ENCODE measurements at regions not wholly inside any gene's neighbourhood (a gene's known extent, or its start where the extent isn't known, plus 50 kb on each side); places are given as distances from the start of the nearest gene placed in this dataset.
A peak's percentile ranks its signal among the peaks of the same experiment; 100 is the strongest.
"Not testable (repeated sequence)": the region's sequence is repeated elsewhere in the genome, so short reads cannot be mapped to it uniquely, and the experiment has no call there.

DNA sequence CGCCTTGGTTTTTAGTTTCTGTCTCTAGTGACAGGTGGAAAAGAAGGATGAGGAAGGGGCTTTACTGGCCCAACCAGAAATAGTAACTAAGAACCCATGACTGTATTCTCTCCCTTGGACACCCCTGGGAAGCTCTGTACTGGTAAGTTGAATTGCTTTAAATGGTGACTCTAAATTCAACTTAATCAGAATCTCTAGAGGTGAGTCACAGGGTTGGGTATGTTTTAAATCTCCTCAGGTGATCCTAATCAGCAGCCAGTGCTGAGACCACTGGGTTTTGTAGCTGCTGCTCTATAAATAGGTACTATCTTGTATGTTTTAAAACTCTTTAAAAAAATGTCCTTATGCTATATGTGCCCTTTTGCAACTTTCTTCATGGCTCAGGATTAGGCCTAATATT lies 314.0 kb upstream of the ECI2 start:
- ATAC-seq: no peak

DNA sequence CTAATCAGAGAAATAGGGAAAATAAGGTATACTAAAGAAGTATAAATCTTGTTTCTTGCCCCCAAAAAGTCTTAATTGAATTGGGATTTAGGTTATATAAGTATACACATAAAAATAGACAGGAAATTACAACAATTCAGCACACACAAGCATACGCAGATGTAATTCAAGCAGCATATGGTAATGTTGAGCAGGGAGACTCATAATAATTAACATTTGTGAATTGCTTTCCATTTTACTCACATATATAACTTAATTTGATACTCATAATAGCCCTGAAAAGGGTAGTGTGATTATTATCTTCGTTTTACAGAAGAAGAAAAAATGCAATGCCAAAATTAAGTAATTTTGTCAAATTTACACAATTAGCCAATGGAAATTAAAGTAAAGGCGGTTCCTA lies 313.5 kb upstream of the ECI2 start:
- no peak for ATAC-seq

DNA sequence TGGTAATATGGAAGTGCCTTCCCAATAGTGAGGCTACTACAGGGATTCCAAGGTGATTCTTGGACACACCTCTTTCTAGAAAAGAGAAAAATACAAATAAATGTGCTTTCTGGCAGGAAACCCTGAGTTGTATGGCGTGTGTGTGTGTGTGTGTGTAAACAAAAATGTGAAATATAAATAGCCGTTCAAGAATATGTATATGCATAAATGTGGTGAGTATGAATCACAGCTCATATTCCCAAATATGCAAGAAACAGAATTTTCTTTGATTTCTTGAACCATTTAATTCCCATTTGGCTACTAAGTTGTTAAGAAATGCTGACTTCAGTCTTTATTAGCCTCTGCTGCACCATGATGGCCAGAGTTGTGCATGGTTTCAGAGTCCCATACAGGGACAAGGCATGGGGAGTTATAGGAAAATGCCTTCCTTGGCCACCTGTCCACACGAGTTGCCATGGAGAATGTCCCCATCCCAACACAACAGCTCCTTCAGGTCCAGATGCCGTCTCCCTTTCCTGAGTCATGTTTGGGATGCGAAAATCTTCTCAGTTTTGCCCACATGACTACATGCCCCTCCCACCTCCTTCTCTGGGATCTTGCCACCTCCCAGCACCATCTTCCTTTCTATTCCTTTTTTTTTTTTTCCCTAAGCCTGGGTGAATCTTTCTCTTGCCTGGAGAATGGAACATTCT lies 312.4 kb upstream of the ECI2 start:
- ATAC-seq: no peak

DNA sequence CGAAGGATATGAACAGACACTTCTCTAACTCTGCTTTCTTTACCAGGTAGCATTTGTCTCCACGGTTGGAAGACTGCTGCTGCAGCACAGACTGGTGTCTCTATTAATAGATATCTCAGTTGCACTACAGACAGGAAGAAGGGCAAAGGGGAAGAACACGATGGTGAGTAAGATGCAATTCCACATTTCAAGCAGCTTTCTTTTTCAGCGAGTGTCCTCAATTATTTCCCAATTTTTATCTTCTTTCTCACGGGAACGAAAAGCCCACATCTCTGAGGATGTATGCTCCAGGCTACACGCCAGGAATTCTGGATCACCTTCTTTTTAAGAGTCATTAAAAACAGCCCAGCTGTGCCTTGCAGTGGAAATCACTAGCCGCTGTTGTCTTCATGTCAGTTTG lies 311.6 kb upstream of the ECI2 start:
- ATAC-seq: no peak

DNA sequence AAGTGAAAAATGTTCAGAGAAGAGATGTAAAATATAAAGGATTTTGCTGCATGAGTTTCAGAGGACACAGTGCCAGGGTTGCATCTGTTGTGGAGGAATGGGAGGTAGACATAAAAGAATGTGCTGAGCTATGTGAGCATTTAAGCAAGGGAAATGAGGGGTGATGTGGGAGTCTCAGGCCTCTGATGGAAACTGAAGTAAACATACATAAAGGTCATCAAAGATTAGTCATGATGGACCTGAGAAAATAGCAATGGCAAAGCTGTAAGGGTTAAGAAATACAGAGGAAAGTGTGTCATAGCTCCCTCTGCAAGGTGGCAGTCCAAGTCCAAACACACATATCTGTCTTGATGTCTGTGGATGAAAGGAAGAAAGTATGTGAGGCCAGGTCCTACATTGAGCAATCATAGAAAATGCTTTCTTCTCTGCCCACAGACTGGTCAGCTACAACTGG lies 306.6 kb upstream of the ECI2 start:
- no peak for ATAC-seq

DNA sequence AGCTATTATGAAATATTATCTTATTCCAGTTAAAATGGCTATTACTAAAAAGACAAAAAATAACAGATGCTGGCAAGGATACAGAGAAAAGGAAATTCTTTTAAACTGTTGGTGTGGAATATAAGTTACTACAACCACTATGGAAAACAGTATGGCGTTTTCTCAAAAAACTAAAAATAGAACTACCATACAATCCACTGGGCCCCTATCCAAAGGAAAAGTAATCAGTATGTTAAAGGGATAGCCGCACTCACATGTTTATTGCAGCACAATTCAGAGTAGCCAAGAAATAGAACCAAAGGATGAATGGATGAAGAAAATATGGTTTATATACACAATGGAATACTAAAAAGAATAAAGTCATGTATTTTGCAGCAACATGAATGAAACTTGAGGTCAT lies 303.8 kb upstream of the ECI2 start:
- ATAC-seq: no peak

DNA sequence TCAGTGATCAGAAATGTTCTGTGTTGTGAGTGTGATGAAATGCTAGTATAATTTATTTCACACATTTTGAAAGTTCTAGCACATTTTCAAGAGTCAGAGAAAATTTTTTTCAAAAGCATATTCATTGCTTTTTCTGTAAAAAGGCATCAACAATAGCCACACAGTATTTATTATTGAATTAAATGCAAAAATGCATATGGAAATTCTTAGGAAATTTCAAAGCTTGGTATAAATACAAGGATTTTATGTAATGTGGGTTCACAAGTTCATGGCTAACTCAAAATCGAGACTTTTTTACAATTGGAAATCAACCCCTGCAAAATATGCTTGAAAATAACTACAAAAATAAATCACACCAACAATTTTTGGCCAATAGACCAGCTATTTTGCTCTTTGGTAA lies 302.0 kb upstream of the ECI2 start:
- no peak for ATAC-seq

DNA sequence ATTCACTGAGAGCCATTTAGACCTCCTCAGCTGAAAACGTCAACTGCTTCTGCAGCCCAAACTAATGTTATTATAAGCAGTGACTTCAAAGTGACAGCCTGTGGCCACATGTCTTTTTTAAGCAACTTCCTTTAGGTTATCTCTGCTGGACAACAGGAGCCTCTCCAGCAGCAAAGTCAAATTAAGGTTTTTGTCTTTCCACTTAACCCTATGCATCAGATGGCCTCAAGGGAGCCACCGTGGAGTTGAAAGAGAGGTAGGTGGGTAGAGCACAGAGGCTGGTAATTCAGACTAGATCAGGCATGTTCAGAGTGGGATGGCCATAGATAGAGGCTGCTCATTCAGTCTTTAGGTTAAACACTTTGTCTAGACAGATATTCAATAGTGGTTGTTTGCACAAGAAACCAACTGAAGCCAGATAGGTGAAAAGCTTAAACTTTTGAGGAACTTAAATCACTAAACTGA lies 300.6 kb upstream of the ECI2 start:
- peak; percentile 51 for ATAC-seq

DNA sequence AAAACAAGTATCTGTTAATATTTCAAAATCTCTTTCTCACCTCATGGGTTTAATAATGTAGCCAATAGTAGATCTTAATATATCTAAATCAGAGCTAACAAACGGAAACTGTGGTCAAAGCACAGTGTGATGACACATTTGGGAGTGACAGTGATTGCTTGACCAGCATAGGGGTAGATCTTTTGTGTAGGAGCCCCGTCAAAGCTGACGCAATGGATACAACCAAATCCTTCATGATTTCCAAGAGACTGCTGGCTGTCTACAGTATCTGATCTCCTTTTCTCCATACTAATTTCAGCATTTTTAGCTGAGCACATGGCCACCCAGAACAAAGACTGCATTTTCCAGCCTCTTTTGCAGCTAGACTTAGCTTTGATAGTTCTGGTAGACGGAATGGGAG lies 299.3 kb upstream of the ECI2 start:
- no peak for ATAC-seq

DNA sequence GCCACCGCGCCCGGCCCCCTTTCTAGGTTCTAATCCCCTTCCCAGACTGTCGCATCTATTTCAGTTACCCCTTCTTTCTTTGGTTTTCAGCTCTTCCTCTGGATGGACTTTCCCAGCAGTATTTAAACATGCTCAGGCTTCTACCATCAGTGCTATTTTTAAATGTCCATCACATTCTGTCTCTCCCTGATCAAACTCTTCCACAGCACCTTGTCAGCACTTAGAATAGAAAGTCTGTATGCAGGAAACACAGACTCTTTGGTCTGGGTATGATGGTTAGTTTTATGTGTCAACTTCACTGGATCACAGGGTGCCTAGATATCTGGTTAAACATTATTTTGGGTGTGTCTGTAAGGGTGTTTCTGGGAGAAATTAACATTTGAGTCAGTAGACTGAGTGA lies 297.8 kb upstream of the ECI2 start:
- no peak for ATAC-seq

DNA sequence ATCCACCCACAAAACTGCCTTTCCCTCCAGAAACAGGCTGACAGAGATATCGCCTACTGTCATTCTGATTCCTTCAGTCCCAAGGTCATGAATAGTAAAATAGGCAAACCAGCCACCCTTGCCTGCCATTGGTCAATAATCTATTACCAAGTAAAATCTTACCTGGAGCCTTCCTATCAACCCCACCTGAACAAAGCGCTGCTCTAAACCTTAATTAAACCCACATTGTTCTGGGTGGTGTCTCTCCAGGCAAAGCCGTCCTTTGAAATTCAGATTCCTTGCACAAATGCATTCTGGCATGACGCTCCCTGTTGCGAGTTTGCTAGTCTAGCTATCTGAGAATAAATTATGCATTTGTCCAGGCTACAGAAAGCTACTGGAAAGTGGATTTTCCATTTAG lies 291.6 kb upstream of the ECI2 start:
- ATAC-seq: no peak

DNA sequence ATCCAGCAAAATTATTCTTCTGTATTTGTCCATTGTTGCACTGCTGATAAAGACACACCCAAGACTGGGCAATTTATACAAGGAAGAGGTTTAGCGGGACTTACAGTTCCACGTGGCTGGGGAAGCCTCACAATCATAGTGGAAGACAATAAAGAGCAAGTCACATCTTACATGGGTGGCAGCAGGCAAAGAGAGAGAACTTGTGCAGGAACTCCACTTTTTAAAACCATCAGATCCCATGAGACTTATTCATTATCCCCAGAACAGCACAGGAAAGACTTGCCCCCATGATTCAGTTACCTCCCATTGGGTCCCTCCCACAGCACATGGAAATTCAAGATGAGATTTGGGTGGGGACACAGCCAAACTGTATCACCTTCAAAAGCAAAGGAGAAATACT lies 286.5 kb upstream of the ECI2 start:
- ATAC-seq: no peak

DNA sequence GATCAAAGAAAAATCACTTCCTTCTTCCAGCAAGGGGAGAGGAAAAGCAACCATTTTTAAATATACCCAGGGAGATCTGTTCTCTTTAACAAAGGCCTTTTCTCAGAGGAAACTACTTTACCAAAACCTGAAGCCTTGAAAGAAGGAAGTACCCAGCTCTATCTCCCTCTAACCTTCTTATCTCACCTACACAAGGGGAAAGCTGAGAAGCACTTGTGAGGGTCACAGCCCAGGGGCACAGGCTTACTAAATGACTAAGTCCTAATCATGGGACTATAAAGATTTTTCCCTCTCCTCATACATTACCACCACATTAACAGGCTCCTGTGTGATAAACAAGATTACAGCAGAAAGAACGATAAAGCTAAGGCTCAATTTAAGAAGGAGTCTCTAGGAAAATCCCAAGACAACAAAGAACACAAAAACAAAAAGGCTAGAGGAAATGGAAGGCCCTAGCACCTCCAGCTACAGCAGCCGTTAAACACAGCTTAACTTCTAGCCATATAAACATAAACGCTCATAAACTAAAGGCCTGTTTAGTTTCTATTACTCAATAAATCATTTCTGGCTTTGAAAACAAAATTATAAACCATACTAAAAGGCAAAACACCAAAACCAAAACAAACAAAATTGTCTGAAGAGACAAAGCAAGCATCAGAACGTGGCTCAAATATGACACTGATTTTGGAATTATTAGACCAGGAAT lies 284.9 kb upstream of the ECI2 start:
- no peak for ATAC-seq

DNA sequence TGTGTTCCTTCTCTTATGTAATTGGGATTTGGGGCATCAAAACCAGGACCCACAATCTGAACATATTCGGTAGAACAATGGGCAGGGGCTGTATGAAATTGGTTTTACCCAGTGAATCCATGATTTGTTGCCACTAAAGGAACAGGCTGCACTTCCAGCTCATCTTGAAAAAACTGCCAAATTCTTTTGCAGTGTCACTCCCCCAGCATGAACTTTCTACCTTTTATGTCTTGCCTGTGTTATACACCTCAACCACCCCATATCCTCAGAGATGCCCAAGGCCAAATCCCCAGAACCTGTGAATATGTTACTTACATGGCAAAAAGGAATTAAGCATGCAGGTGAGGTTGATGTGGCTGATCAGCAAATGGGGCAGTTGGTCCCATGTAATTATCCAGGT lies 280.2 kb upstream of the ECI2 start:
- peak; percentile 78 for ATAC-seq

DNA sequence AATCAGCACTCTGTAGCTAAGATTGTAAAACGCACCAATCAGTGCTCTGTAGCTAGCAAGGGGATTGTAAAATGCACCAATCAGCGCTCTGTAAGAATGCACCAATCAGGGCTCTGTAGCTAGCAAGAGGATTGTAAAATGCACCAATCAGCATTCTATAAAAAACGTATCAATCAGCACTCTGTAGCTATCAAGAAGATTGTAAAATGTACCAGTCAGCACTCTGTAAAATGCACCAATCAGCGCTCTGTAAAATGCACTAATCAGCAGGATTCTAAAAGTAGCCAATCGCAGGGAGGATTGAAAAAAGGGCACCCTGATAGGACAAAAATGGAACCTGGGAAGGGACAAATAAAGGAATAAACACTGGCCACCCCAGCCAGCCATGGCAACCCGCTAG lies 278.7 kb upstream of the ECI2 start:
- ATAC-seq: not testable (repeated sequence)

DNA sequence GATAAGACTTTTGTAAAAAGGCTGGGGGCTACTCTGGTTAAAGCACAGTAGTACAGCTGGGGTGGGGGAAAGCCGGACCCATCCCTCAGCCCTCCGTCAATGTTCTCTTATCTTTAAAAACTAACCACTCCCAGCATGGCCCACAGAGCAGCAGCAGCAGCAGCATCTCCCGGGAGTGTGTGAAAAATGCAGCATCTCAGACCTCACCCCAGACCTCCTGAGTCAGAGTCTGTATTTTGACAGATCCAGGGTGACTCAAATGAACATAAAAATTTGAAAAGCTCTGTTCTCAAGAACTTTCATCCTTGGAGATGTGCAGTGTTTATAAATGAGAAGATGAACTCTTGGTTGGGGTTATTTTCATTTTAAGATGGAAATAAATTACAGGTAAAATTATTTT lies 277.7 kb upstream of the ECI2 start:
- no peak for ATAC-seq

DNA sequence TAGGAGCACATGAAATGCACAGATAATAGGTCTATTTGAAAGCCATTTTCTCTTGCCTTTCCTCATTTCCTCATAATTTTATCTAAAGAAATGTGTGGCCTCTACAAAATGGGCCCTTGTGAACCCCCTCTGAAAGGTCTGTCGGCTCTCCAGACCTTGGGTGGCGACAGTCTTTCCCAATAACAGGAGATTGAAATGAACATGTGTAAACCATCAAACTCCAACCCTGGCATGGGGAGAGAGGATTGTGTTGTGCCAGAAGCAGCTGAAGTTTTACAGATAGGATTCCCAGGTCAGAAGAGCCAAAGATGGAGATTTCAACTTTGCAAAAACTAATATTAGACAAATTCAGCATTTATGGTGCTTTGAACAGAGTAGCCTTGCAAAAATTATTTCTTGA lies 277.1 kb upstream of the ECI2 start:
- no peak for ATAC-seq

DNA sequence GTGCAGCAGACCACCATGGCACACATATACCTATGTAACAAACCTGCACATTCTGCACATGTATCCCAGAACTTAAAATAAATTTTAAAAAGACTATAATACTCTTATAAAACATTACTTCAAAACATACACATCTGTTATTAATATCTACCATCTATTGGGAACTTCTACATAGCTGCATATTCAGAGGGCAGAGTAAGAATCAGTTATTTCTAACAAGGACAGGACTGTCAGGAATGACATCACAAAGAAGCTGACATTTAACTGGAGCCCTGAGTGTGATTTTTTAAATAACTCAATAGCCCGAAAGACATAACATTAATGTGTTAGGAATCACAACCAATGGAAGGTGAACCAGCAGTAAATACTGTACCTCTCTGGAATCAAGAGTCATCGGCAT lies 276.7 kb upstream of the ECI2 start:
- no peak for ATAC-seq

DNA sequence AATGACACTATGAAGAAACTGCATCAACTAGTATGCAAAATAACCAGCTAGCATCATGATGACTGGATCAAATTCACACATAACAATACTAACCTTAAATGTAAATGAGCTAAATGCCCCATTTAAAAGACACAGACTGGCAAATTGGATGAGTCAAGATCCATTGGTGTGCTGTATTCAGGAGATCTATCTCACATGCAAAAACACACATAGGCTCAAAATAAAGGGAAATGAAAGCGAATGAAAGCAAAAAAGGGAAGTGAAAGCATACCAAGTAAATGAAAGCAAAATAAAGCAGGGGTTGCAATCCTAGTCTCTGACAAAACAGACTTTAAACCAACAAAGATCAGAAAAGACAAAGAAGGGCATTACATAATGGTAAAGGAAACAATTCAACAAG lies 272.3 kb upstream of the ECI2 start:
- not testable (repeated sequence) for ATAC-seq

DNA sequence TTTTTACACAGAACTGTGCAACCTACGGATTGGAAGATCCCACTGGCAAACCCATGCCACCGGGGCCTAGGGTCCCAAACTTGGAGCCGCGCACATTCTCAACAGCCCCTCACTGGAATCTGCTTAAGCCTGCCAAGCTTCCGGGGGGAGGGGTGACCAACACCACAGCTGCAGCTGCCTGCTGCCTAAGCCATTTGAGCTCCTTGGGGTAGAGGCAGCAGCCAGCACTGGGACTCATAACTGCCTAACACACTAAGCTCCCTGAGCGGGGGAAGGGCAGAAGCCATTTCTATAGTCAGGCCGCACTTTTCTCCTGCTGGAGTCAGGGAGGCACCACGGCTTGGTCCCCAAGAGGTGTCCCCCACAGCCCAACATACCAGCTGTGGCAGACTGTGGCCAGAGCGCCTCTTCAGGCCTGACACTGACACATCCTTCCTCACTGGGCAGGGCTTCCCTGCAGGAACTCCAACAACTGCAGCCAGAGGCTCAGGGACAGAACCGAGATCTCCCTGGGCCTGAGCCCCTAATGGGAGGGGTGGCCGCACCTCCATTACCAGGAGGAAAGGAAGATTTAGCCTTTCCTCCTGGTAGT lies 270.3 kb upstream of the ECI2 start:
- no peak for ATAC-seq

DNA sequence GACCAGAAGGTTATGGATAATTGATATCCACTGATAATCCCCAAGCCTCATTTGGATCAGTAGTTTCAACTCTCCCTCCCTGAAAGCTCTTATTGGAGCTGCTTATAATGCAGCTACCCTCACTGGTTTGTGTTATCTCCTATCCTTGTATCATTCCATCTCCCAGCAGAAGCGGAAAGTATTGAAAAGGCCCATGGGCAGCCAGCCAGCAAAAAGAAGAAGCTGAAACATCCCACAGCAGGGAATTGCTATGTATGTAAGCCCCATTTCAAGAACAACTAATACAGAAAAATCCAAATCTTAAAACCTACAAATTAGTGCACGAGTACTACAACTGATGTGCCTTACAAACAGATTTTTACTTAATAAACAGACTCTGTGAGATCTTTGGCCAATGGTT lies 269.0 kb upstream of the ECI2 start:
- no peak for ATAC-seq

DNA sequence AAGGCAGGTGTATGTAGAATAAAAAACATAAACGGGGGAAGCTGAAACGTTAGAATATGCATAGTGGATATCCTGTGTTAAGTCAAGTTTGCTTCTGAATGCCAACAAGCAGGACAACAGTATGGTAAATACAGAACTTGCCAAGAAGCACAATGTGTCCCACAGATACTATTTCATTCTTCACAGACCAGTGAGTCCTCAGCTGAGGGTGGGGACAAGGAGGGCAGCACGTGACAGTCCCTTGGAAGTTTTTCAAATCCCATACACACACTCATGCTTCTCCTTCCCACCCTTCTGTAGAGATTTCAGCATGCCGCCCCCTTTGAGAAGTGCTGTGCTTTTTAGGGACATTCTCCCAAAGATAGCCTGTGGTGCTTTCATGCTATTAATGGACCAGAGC lies 268.5 kb upstream of the ECI2 start:
- ATAC-seq: no peak

DNA sequence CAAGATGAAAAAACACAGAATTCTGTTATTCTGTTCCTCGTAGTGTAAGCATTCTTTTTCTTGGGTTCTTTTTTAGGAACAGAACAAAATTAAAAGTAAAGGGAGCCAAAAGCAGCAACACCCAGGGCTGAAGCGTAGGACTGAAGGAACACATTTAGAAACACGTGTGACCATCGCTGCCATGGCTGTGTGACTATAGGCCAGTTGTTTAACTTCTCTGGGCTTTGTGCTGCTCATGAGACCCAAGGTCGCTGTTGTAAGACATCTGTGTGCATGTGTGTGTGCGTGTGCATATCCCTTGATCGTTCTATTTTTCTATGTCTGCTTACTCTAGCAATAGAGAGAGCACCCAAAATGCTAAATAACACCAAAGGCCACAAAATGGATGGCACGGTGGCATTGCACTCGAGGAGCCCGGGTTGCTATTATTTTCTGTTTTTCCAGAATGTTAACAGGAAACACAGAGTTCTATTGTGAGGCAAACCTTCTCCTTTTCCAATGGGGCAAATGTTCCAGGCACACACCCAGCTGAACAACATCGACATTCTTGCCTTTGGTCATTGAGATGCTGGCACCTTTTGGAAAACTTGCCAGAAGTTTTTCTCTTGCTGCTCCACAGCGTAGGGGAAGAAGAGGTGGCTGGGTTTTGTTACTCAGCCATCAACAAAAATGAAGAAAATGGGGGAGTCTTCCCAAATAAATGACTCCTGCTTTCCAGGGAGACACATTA lies 267.8 kb upstream of the ECI2 start:
- no peak for ATAC-seq

Measured in esophagus mucosa (tissue), 1 donor.